CD4-positive, CD25-positive, alpha-beta regulatory T cell (primary cell): ENCODE measurements at regions not wholly inside any gene's neighbourhood (a gene's known extent, or its start where the extent isn't known, plus 50 kb on each side); places are given as distances from the start of the nearest gene placed in this dataset.
"Not testable (repeated sequence)": the region's sequence is repeated elsewhere in the genome, so short reads cannot be mapped to it uniquely, and the experiment has no call there.

Experiments used
- ATAC-seq, 2 donors: fragments of 150-1000 bp; cut with Tn5 transposase; one replicate each; pipeline ENCODE4 v1.10.0; 2021; ENCODE audit warnings: low read depth in 2 of 2, moderate number of reproducible peaks in 2 of 2, moderate library complexity in 1 of 2
- DNase-seq, 3 donors: peaks; one replicate each; pipeline versions ENCODE4 v3.0.0 to v3.0.0-alpha.2; 2012 to 2022; ENCODE audit warnings: mixed read lengths in 1 of 3
- H3K27ac ChIP-seq: one replicate; pipeline ENCODE4 v1.7.0; 2013; ENCODE audit warnings: mild to moderate bottlenecking, low read length; ENCODE audit not compliant: insufficient read depth, poor library complexity, severe bottlenecking
- H3K27me3 ChIP-seq: one replicate; pipeline ENCODE4 v1.7.0; 2013; ENCODE audit warnings: low read length; ENCODE audit not compliant: control insufficient read depth, insufficient read depth
- H3K36me3 ChIP-seq: one replicate; pipeline ENCODE4 v1.7.0; 2013; ENCODE audit warnings: mild to moderate bottlenecking, low read length, moderate library complexity; ENCODE audit not compliant: control insufficient read depth, insufficient read depth
- H3K4me1 ChIP-seq: 2 replicates; pipeline ENCODE4 v1.7.0; 2013; ENCODE audit warnings: mild to moderate bottlenecking, low read length; ENCODE audit not compliant: insufficient read depth, control insufficient read depth, poor library complexity, severe bottlenecking
- H3K4me3 ChIP-seq: one replicate; pipeline ENCODE4 v1.7.0; 2013; ENCODE audit warnings: low read depth, mild to moderate bottlenecking, low read length, moderate library complexity
- H3K9me3 ChIP-seq, 2 experiments: 1 replicate in 1 of 2; 2 replicates in 1 of 2; pipeline ENCODE4 v1.7.0; 2013; ENCODE audit warnings: low read length in 2 of 2, mild to moderate bottlenecking in 1 of 2, moderate library complexity in 1 of 2; ENCODE audit not compliant: control insufficient read depth in 2 of 2
- H3K27ac Mint-ChIP-seq, 3 donors: one replicate each; pipeline ENCODE4 v1.8.0; 2020 to 2022; ENCODE audit warnings: mild to moderate bottlenecking in 3 of 3, mixed read lengths in 3 of 3, moderate library complexity in 2 of 3
- H3K27me3 Mint-ChIP-seq: one replicate; pipeline ENCODE4 v1.8.0; 2022; ENCODE audit warnings: mild to moderate bottlenecking, mixed read lengths
- H3K36me3 Mint-ChIP-seq: one replicate; pipeline ENCODE4 v1.8.0; 2020; ENCODE audit warnings: mixed read lengths
- H3K4me1 Mint-ChIP-seq, 4 donors: one replicate each; pipeline ENCODE4 v1.8.0; 2020 to 2022; ENCODE audit warnings: mixed read lengths in 4 of 4, mild to moderate bottlenecking in 1 of 4
- H3K4me3 Mint-ChIP-seq, 4 donors: one replicate each; pipeline ENCODE4 v1.8.0; 2020 to 2022; ENCODE audit warnings: mild to moderate bottlenecking in 4 of 4, mixed read lengths in 4 of 4, moderate library complexity in 3 of 4
- H3K9me3 Mint-ChIP-seq, 7 donors: one replicate each; pipeline ENCODE4 v1.8.0; 2020 to 2022; ENCODE audit warnings: mixed read lengths in 7 of 7, mild to moderate bottlenecking in 3 of 7, moderate library complexity in 2 of 7

GRCh38 chr2:16392647-16393499 is 272.8 kb downstream of the CYRIA start:
- Mint-ChIP-seq H3K36me3 (no peaks in the 10 kb centered on the region), H3K4me3 (no peak overlapping the region), H3K4me1 (no peaks in the 10 kb centered on the region), H3K9me3 (peaks cover 0 to 2% (median 0%) of the 10 kb centered on the region in 7 donors), H3K27ac (no peak overlapping the region), H3K27me3 (no peaks in the 10 kb centered on the region)
- DNase-seq (no peak), ATAC-seq (no peak)
- H3K36me3 ChIP-seq, result no peaks in the 10 kb centered on the region
- no peaks in the 10 kb centered on the region for H3K9me3 ChIP-seq
- no peak overlapping the region for H3K4me3 ChIP-seq
- H3K4me1 ChIP-seq, result no peaks in the 10 kb centered on the region
- H3K27ac ChIP-seq, result no peak overlapping the region
- H3K27me3 ChIP-seq, result no peaks in the 10 kb centered on the region

- H3K4me3 Mint-ChIP-seq, result no peak overlapping the region
- H3K27me3 ChIP-seq, result no peaks in the 10 kb centered on the region
- H3K4me1 ChIP-seq, result no peaks in the 10 kb centered on the region
- H3K4me3 ChIP-seq, result no peak overlapping the region
- H3K9me3 Mint-ChIP-seq, result peaks cover 0 to 3% (median 0%) of the 10 kb centered on the region in 7 donors
- no peaks in the 10 kb centered on the region for H3K9me3 ChIP-seq
- ATAC-seq (no peak), DNase-seq (no peak)
- H3K36me3 Mint-ChIP-seq, result no peaks in the 10 kb centered on the region
- H3K27ac Mint-ChIP-seq, result no peak overlapping the region
- H3K27me3 Mint-ChIP-seq, result no peaks in the 10 kb centered on the region
- no peaks in the 10 kb centered on the region for H3K4me1 Mint-ChIP-seq
- H3K36me3 ChIP-seq, result no peaks in the 10 kb centered on the region
- no peak overlapping the region for H3K27ac ChIP-seq
Observed at GRCh38 chr2:16391986-16392385, 273.6 kb downstream of the CYRIA start.

GRCh38 chr2:16390561-16390960 is 275.1 kb downstream of the CYRIA start:
- no peaks in the 10 kb centered on the region for H3K9me3 ChIP-seq
- no peak overlapping the region for H3K4me3 ChIP-seq
- no peak overlapping the region for H3K27ac ChIP-seq
- H3K27me3 ChIP-seq, result no peaks in the 10 kb centered on the region
- H3K4me1 ChIP-seq, result no peaks in the 10 kb centered on the region
- Mint-ChIP-seq H3K27ac (no peak overlapping the region), H3K36me3 (no peaks in the 10 kb centered on the region), H3K4me3 (no peak overlapping the region), H3K9me3 (peaks cover 0 to 4% (median 0%) of the 10 kb centered on the region in 7 donors), H3K27me3 (no peaks in the 10 kb centered on the region), H3K4me1 (no peaks in the 10 kb centered on the region)
- ATAC-seq (no peak), DNase-seq (no peak)
- no peaks in the 10 kb centered on the region for H3K36me3 ChIP-seq

- H3K4me1 Mint-ChIP-seq, result no peaks in the 10 kb centered on the region
- Histone ChIP-seq H3K9me3 (no peaks in the 10 kb centered on the region), H3K27me3 (no peaks in the 10 kb centered on the region), H3K4me1 (no peaks in the 10 kb centered on the region), H3K27ac (no peak overlapping the region), H3K4me3 (no peak overlapping the region), H3K36me3 (no peaks in the 10 kb centered on the region)
- no peak overlapping the region for H3K4me3 Mint-ChIP-seq
- no peaks in the 10 kb centered on the region for H3K27me3 Mint-ChIP-seq
- no peaks in the 10 kb centered on the region for H3K36me3 Mint-ChIP-seq
- peaks cover 0 to 4% (median 0%) of the 10 kb centered on the region in 7 donors for H3K9me3 Mint-ChIP-seq
- H3K27ac Mint-ChIP-seq, result no peak overlapping the region
- ATAC-seq (no peak), DNase-seq (no peak)
Observed at GRCh38 chr2:16389611-16390010, 276.0 kb downstream of the CYRIA start.

- not testable (repeated sequence) for H3K36me3 ChIP-seq, H3K9me3 ChIP-seq, H3K36me3 Mint-ChIP-seq, H3K27ac Mint-ChIP-seq, H3K4me3 ChIP-seq, H3K4me1 Mint-ChIP-seq, H3K9me3 Mint-ChIP-seq, ATAC-seq, DNase-seq, H3K27me3 Mint-ChIP-seq, H3K27me3 ChIP-seq, H3K4me3 Mint-ChIP-seq, H3K27ac ChIP-seq, H3K4me1 ChIP-seq
Observed at GRCh38 chr2:16388199-16388830, 277.3 kb downstream of the CYRIA start.

GRCh38 chr2:16387461-16387984 is 278.1 kb downstream of the CYRIA start:
- Mint-ChIP-seq H3K4me1 (no peaks in the 10 kb centered on the region), H3K27ac (no peak overlapping the region), H3K4me3 (no peak overlapping the region), H3K27me3 (no peaks in the 10 kb centered on the region), H3K36me3 (no peaks in the 10 kb centered on the region), H3K9me3 (peaks cover 0 to 6% (median 0%) of the 10 kb centered on the region in 7 donors)
- DNase-seq (no peak), ATAC-seq (no peak)
- Histone ChIP-seq H3K4me1 (no peaks in the 10 kb centered on the region), H3K27me3 (no peaks in the 10 kb centered on the region), H3K4me3 (no peak overlapping the region), H3K9me3 (no peaks in the 10 kb centered on the region), H3K36me3 (no peaks in the 10 kb centered on the region), H3K27ac (no peak overlapping the region)

GRCh38 chr2:16386431-16386830 is 279.2 kb downstream of the CYRIA start:
- H3K27me3 ChIP-seq, result no peaks in the 10 kb centered on the region
- H3K4me1 ChIP-seq, result no peaks in the 10 kb centered on the region
- no peaks in the 10 kb centered on the region for H3K27me3 Mint-ChIP-seq
- H3K9me3 Mint-ChIP-seq, result peaks cover 0 to 6% (median 0%) of the 10 kb centered on the region in 7 donors
- H3K36me3 Mint-ChIP-seq, result no peaks in the 10 kb centered on the region
- no peaks in the 10 kb centered on the region for H3K36me3 ChIP-seq
- no peaks in the 10 kb centered on the region for H3K4me1 Mint-ChIP-seq
- ATAC-seq (no peak), DNase-seq (no peak)
- H3K4me3 ChIP-seq, result no peak overlapping the region
- H3K4me3 Mint-ChIP-seq, result no peak overlapping the region
- no peaks in the 10 kb centered on the region for H3K9me3 ChIP-seq
- no peak overlapping the region for H3K27ac Mint-ChIP-seq
- no peak overlapping the region for H3K27ac ChIP-seq
